ENCODE measurements at regions not wholly inside any gene's neighbourhood (a gene's known extent, or its start where the extent isn't known, plus 50 kb on each side); places are given as distances from the start of the nearest gene placed in this dataset.
"Not testable (repeated sequence)": the region's sequence is repeated elsewhere in the genome, so short reads cannot be mapped to it uniquely, and the experiment has no call there.

DNA sequence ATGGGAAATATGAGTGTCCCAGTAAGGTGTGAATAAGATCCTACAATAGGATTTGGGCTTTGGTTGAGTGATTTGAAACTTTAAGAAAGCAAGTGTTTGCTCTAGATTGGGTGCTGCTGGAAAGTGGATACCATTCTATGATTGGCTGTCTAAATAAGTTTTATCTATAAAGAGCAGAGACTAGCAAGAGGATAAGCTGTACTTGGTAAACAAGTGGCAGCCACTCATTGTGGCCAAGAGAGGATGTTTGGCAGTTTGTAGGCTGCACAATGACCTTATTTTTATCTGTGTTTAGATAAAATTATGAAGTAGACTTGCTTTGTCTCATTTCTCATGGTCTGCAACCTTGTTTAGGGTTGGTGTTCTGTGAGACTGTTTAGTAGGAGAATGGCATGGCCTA lies 341.6 kb upstream of the PIK3R1 start:
- Histone ChIP-seq H3K4me1 (ENCODE audit: control insufficient read depth in 1 of 2, insufficient read depth in 2 of 2, low read depth in 1 of 2, low read length in 1 of 2) (peaks cover 0 to 3% of the 10 kb centered on the region in 2 experiments; a peak in 2 of 4 replicates), H3K9me2 (no peaks in the 10 kb centered on the region), H3K27ac (ENCODE audit: low read depth in 2 of 2, low read length in 1 of 2) (no peak overlapping the region), H3K4me3 (ENCODE audit: low read depth in 2 of 2, low read length in 1 of 2) (no peak overlapping the region), H3K9me3 (no peaks in the 10 kb centered on the region), H3K9ac (no peak overlapping the region), H3F3A (replicated peaks; ENCODE audit: insufficient read depth) (no peaks in the 10 kb centered on the region), H3K79me2 (ENCODE audit: insufficient read depth) (no peaks in the 10 kb centered on the region), H2AFZ (ENCODE audit: low read depth) (no peak overlapping the region), H3K27me3 (ENCODE audit: insufficient read depth) (no peaks in the 10 kb centered on the region), H3K36me3 (replicated peaks in 1 of 2; ENCODE audit: control insufficient read depth in 1 of 2, insufficient read depth in 2 of 2, low read length in 1 of 2) (no peaks in the 10 kb centered on the region), H4K20me1 (ENCODE audit: insufficient read depth) (no peaks in the 10 kb centered on the region), H3K4me2 (no peak overlapping the region)
- DNase-seq: no peak
- POLR2A ChIA-PET: no interaction called here
- CTCF ChIA-PET: no interaction called here
- TF ChIP-seq TAF1 (IDR thresholded peaks at IDR 0.05; ENCODE audit: borderline replicate concordance, low read depth, low read length) (no peak), MXI1 (IDR thresholded peaks at IDR 0.05; ENCODE audit: low read depth, low read length) (no peak), GATA2 (CRISPR knock-in tag; IDR thresholded peaks at IDR 0.05) (no peak), GABPA (IDR thresholded peaks at IDR 0.05; ENCODE audit: low read depth) (no peak), TEAD4 (IDR thresholded peaks at IDR 0.05; ENCODE audit: borderline replicate concordance, insufficient read depth) (no peak), POLR2AphosphoS5 (IDR thresholded peaks at IDR 0.05; ENCODE audit: low read depth, low read length) (no peak), MAX (IDR thresholded peaks at IDR 0.05; ENCODE audit: low read depth) (no peak), SMC3 (IDR thresholded peaks at IDR 0.05; ENCODE audit: low read depth, low read length) (no peak), NRF1 (IDR thresholded peaks at IDR 0.05; ENCODE audit: low read depth, low read length) (no peak)
- TF ChIP-seq, protein P1, sequence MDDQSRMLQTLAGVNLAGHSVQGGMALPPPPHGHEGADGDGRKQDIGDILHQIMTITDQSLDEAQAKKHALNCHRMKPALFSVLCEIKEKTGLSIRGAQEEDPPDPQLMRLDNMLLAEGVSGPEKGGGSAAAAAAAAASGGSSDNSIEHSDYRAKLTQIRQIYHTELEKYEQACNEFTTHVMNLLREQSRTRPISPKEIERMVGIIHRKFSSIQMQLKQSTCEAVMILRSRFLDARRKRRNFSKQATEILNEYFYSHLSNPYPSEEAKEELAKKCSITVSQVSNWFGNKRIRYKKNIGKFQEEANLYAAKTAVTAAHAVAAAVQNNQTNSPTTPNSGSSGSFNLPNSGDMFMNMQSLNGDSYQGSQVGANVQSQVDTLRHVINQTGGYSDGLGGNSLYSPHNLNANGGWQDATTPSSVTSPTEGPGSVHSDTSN (IDR thresholded peaks at IDR 0.05): no peak
- TF ChIP-seq, protein P2, sequence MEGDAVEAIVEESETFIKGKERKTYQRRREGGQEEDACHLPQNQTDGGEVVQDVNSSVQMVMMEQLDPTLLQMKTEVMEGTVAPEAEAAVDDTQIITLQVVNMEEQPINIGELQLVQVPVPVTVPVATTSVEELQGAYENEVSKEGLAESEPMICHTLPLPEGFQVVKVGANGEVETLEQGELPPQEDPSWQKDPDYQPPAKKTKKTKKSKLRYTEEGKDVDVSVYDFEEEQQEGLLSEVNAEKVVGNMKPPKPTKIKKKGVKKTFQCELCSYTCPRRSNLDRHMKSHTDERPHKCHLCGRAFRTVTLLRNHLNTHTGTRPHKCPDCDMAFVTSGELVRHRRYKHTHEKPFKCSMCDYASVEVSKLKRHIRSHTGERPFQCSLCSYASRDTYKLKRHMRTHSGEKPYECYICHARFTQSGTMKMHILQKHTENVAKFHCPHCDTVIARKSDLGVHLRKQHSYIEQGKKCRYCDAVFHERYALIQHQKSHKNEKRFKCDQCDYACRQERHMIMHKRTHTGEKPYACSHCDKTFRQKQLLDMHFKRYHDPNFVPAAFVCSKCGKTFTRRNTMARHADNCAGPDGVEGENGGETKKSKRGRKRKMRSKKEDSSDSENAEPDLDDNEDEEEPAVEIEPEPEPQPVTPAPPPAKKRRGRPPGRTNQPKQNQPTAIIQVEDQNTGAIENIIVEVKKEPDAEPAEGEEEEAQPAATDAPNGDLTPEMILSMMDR (IDR thresholded peaks at IDR 0.05): no peak

DNA sequence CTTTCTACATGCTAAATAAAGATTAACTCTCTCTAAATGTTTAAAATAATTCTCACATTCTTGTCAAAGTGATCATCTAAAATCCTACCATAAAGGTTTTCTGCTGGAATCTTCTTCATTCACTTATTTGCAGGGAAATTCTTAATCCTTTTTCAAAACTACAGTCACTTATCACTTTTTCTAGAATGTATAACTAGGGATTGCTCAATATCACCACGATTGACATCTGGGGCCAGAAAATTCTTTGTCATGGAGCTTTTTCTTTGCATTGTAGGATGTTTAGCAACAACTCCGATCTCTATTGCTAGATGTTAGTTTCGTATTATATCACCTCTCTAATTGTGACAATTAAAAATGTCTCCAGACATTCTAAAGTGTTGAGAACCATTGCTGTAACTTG lies 344.9 kb upstream of the PIK3R1 start:
- POLR2A ChIA-PET: no interaction called here
- CTCF ChIA-PET: no interaction called here
- no peak for DNase-seq
- Histone ChIP-seq H3K79me2 (ENCODE audit: insufficient read depth) (no peaks in the 10 kb centered on the region), H3K36me3 (replicated peaks in 1 of 2; ENCODE audit: control insufficient read depth in 1 of 2, insufficient read depth in 2 of 2, low read length in 1 of 2) (no peaks in the 10 kb centered on the region), H3K4me3 (ENCODE audit: low read depth in 2 of 2, low read length in 1 of 2) (no peak overlapping the region), H4K20me1 (ENCODE audit: insufficient read depth) (no peaks in the 10 kb centered on the region), H3K4me2 (no peak overlapping the region), H3K27me3 (ENCODE audit: insufficient read depth) (no peaks in the 10 kb centered on the region), H2AFZ (ENCODE audit: low read depth) (no peak overlapping the region), H3F3A (replicated peaks; ENCODE audit: insufficient read depth) (no peaks in the 10 kb centered on the region), H3K9ac (no peak overlapping the region), H3K27ac (ENCODE audit: low read depth in 2 of 2, low read length in 1 of 2) (no peak overlapping the region), H3K9me2 (no peaks in the 10 kb centered on the region), H3K4me1 (ENCODE audit: control insufficient read depth in 1 of 2, insufficient read depth in 2 of 2, low read depth in 1 of 2, low read length in 1 of 2) (peaks cover 0 to under 1% of the 10 kb centered on the region in 2 experiments; a peak in 2 of 4 replicates), H3K9me3 (no peaks in the 10 kb centered on the region)
- TF ChIP-seq EZH2phosphoT487 (IDR thresholded peaks at IDR 0.05; ENCODE audit: borderline replicate concordance, low read depth): no peak
- no peak for TF ChIP-seq YY1 (IDR thresholded peaks at IDR 0.05; ENCODE audit: low read depth)
- no peak for TF ChIP-seq FOSL2 (IDR thresholded peaks at IDR 0.05; ENCODE audit: borderline replicate concordance, low read depth)
- no peak for TF ChIP-seq ELF1 (IDR thresholded peaks at IDR 0.05)
- TF ChIP-seq TCF12 (IDR thresholded peaks at IDR 0.05): no peak
- TF ChIP-seq, protein P2 (IDR thresholded peaks at IDR 0.05): no peak
- TF ChIP-seq TEAD4 (IDR thresholded peaks at IDR 0.05; ENCODE audit: borderline replicate concordance, insufficient read depth): no peak
- TF ChIP-seq MEF2A (IDR thresholded peaks at IDR 0.05; ENCODE audit: borderline replicate concordance, low read depth): no peak
- TF ChIP-seq SIN3A (IDR thresholded peaks at IDR 0.05; ENCODE audit: borderline replicate concordance, low read depth, low read length): no peak
- no peak for TF ChIP-seq FOXM1 (IDR thresholded peaks at IDR 0.05; ENCODE audit: low read depth)
- no peak for TF ChIP-seq GABPA (IDR thresholded peaks at IDR 0.05; ENCODE audit: low read depth)
- no peak for TF ChIP-seq RAD21 (IDR thresholded peaks at IDR 0.05; ENCODE audit: low read length)
- 33% methylated on average over 3 of the region's 3 CpGs for WGBS (ENCODE audit: low lambda C conversion rate)

GRCh38 chr5:67864335-67864734 lies 351.2 kb upstream of the PIK3R1 start:
- CTCF ChIA-PET; H3K9me2 ChIP-seq; DNase-seq; H4K20me1 ChIP-seq (ENCODE audit: insufficient read depth); H3K9me3 ChIP-seq; H3F3A ChIP-seq (replicated peaks; ENCODE audit: insufficient read depth); H3K4me2 ChIP-seq; H3K36me3 ChIP-seq (replicated peaks in 1 of 2; ENCODE audit: control insufficient read depth in 1 of 2, insufficient read depth in 2 of 2, low read length in 1 of 2); H3K9ac ChIP-seq; H2AFZ ChIP-seq (ENCODE audit: low read depth); H3K4me3 ChIP-seq (ENCODE audit: low read depth in 2 of 2, low read length in 1 of 2); H3K4me1 ChIP-seq (ENCODE audit: control insufficient read depth in 1 of 2, insufficient read depth in 2 of 2, low read depth in 1 of 2, low read length in 1 of 2); POLR2A ChIA-PET; H3K27ac ChIP-seq (ENCODE audit: low read depth in 2 of 2, low read length in 1 of 2); H3K79me2 ChIP-seq (ENCODE audit: insufficient read depth); H3K27me3 ChIP-seq (ENCODE audit: insufficient read depth): not testable (repeated sequence)
- WGBS (ENCODE audit: low lambda C conversion rate): 0% methylated on average over 1 of the region's 1 CpG
